ENCODE measurements at regions not wholly inside any gene's neighbourhood (a gene's known extent, or its start where the extent isn't known, plus 50 kb on each side); places are given as distances from the start of the nearest gene placed in this dataset.
"Not testable (repeated sequence)": the region's sequence is repeated elsewhere in the genome, so short reads cannot be mapped to it uniquely, and the experiment has no call there.

DNA sequence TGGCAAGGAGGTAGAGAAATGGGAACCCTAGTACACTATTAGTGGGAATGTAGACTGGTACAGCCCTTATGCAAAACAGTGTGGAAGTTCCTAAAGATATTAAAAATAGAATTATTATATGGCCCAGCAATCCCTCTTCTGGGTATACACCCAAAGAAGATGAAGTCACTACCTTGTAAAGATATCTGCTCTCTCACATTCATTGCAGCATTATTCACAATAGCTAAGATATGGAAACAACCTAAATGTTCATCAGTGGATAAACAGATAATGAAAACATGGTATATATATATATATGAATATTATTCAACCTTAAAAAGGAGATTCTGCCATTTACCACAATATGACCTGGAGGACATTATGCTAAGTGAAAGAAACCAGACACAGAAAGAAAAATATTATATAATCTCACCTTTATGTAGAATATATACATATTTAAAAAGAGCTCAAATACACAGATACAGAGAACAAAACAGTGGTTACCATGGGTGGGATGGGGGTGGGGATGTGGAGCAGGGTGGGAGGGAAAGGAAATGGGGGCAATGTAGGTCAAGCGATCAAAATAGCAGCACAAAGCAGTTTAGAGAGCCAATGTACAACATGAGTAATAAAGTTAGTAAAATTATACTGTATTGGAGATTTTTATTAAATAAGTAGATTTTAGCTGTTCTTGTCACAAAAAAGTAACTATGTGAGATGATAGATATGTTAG lies 138.6 kb downstream of the SPRY1 start:
- DNase-seq (ENCODE audit: low read depth in 4 of 4, low spot score in 2 of 4), result no peak

DNA sequence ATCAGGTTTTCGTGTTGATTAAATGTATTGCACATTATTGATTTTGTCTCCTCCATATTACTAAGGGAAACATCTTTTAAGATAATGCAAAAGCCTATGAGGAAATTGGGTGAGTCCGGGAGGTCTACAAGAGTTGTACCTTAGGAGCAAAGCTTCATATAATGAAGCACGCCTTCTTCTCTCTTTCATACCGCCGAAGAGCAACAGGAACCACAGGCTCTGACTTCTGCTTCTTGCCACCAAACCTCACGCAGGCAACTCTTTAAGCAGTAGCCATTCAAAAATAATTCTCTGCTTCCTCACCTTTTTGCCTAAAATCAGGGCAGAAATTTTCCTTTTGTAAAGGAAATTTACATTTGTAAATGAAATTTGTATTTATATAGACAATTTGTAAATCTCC lies 139.6 kb downstream of the SPRY1 start:
- no peak for DNase-seq (ENCODE audit: low read depth in 4 of 4, low spot score in 2 of 4)

DNA sequence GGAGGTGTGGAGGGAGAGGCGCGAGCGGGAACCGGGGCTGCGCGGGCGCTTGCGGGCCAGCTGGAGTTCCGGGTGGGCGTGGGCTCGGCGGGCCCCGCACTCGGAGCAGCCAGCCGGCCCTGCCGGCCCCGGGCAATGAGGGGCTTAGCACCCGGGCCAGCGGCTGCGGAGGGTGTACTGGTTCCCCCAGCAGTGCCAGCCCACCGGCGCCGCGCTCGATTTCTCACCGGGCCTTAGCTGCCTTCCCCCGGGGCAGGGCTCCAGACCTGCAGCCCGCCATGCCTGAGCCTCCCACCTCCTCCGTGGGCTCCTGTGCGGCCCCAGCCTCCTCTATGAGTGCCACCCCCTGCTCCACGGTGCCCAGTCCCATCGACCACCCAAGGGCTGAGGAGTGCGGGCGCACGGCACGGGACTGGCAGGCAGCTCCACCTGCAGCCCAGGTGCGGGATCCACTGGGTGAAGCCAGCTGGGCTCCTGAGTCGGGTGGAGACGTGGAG lies 141.4 kb downstream of the SPRY1 start:
- not testable (repeated sequence) for DNase-seq (ENCODE audit: low read depth in 4 of 4, low spot score in 2 of 4)

DNA sequence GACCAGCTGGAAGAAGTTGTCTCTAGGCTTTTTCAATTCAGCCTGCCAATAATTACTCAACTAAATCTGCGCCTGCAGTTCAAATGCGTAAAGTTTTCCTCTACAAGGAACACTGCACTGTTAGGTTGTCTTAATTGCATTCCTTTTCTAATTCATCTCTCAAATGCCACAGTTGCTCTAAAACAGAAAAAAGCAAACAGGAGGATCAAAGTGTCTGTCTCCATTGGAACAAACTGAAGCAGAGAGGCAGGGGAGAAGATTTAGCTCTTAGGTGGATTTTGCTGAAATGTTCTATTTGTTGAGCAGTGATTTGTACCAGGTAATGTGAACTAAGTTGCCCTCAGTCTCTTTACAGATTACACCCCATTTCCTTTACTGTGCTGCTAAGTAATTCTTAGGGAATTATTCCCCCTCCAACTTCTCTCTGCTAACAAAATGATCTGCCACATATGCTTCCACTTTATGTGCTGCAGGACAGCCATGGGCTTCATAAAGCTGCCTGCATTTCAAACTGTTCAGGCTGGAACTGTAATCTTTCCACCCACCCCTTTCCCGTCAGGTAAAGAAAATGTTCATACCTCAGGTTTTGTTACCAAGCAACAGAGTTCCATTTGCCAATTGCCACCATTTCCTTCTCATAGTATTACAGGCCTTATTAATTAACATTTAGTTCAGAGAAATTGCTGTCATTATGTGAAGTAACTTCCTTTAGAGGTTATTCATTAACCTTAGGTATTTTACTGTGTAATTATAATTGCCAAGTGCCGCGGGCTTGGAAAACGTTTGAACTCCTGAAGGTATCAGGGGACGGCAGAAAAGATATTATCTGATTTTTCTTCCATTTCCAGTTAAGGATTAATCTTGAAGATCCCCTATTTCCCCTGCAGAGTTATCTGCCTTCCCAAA lies 149.3 kb downstream of the SPRY1 start:
- peak in 2 of 4 donors; percentile 44 to 54 for DNase-seq (ENCODE audit: low read depth in 4 of 4, low spot score in 2 of 4)

DNA sequence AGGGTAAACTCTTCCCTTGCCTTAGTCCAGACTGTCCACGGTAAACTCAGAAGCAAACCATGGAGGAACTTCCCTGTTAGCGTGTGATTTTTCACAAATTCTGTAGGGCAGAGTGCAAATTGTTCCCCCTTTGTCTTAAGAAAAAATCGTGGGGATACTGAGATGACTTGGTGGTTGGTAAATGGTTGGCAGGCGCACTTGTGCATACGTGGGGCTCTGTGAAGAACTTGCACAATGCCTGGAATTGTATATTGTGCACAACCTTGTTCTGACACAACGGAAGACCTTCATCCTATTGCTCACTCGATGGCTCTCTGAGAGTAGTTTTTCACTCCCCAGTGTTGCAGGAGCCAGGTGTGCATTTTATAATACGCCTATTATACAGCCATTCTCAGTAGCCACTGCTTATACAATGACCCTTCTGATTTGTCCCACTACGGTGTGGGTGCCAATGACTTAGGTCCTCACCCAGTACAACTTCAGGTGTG lies 150.0 kb downstream of the SPRY1 start:
- DNase-seq (ENCODE audit: low read depth in 4 of 4, low spot score in 2 of 4), result peak in 2 of 4 donors; percentile 20 to 32

DNA sequence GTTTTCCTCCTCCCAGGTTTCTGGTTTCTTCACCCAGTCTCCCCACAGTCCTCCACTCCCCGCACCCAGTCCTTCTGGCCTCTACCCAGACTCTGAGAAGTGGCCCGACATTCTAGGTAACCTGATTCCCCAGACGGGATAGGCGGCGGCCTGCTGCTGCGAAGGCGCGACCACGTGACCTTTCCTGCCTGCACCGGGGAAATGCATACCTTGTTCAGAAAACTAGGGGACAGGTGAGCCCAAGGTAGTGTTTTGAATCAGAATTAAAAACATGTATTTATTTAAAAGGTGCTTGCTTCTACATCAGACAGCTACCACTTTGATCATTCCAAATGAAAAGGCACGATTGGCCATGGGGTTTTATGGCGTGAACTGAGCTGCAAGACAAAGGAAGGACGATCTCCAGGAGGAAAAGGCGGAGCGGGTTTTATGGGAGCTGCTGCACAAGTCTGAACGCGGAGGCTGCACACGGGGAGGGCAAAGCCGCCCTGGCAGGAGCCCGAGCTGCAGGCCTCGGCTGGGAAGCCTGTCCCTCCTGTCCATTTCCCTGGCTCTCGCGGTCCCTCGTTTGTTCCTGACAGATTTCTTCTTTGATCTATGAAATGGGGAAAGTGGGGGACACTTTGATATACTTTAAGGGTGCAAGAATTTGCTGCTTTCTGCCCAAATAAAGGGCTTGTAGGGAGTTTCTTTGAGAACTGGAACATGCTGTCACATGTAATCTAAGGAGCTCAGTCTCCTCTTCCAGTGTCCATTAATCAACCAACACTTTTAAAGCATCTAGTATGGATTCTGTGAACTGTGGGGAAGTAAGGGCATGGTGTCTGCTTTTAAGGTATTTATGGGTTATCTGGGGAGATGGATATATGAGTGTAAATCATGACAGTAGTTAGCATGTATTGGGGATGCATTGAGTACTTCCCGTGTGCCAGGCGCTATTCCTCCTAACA lies 150.9 kb downstream of the SPRY1 start:
- peak in 3 of 4 donors; percentile 65 to 80 (median 68) for DNase-seq (ENCODE audit: low read depth in 4 of 4, low spot score in 2 of 4)

DNA sequence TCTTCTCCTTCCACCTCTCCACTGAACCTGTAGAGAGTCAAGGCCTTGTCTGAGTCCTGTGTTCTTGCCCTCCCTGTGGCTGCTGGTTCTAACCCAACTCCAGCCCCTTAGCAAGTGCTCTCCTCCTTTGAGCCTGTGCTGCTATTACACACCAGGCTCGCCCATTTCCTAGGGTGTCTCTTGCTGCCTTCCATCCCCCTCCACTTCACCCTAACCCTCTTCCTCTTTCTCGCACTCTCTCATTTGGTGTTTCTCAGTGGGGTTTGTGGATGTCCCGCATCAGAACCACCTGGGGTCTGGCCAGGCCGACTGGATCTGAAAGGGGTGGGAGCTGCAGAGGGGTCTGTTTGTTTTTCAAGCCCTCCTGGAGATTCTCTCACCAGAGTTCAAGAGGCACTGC lies 156.7 kb downstream of the SPRY1 start:
- DNase-seq (ENCODE audit: low read depth in 4 of 4, low spot score in 2 of 4), result no peak

DNA sequence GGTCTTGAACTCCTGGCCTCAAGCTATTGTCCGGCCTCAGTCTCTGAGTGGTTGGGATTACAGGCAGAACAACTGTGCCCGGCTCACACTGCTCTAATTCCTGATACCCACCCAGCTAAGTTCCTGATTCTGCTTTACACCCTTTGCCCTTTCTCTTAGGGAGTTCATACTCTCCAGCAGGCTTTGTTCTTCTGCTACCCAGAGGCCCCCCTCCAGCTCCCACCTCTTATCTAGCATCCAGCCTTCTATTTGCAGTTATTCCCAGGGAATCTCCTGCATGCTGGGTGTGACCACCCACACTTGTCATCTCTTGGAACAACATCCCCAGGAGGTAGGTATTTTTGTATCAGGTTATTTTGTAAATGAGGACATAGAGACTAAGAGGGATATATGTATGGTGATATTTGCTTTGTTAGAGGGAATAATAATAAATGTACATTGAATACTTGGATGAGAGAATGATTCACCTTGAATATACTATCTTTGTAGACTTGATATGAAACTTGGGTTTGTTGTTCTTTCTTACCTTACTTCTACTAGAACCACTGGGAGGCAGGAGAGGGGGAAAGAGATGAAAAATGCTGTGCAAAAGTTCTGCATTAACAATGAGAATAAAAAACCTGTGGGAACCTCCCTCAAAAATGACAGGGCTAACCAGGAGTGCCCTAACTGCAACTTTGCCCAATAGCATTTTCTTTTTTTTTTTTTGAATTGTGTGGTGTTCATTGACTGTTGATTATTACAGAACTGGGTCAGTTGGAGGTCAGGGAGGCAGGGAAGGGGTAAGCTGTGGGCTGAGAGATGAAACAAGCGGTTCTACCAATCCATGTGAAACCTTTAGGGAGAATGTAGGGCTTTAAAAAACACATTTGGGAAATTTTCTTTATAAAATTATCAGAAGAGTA lies 157.4 kb downstream of the SPRY1 start:
- DNase-seq (ENCODE audit: low read depth in 4 of 4, low spot score in 2 of 4), result no peak

DNA sequence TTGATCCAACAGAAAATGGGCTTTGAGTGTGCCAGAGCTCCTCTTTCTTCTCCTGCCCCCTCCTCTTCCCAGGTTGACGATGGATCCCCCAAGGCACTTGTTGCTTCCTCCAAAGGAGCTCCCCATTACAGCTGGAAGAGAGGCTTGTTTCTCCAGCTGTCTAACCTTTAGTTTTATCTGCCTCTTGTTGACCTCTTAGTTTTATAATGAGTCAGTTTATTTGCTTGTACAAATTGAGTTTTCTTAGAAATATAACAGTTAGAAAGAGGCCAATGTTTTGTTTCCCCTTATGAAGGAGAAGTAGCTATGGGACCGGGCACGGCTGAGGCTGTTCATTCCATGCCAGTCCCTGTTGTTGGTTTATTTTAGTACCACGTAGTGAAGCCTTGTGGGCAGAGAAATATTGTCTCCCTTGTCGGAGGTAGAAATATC lies 158.2 kb downstream of the SPRY1 start:
- DNase-seq (ENCODE audit: low read depth in 4 of 4, low spot score in 2 of 4), result no peak

DNA sequence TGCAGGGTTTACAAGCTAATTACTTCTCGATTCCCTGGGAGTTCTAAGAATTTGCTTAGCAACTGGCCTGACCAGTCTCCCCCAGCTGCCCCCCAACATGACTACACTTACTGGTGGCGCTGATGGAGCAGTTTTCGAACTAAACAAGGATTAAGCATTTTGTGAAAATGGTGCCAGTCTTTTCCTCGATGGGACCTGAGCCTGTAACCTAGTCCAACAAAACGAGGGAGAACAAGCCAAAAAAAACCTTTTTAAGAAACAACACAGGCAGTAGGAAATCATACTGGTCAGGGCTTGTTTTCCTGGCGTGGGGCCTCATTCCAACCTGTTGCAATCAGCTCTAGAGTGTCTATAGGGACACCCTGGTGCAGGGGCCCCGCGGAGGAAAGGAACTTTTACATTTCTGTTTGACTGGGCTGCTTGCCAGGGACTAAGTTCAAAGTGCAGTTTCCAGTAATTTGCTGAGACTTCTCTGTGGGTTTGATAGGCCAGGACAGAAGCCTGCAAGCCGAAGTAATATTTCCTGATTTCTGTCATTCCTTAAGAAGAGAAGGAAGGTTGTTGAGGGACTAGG lies 158.7 kb downstream of the SPRY1 start:
- DNase-seq (ENCODE audit: low read depth in 4 of 4, low spot score in 2 of 4), result peak in 2 of 4 donors; percentile 76 to 87

DNA sequence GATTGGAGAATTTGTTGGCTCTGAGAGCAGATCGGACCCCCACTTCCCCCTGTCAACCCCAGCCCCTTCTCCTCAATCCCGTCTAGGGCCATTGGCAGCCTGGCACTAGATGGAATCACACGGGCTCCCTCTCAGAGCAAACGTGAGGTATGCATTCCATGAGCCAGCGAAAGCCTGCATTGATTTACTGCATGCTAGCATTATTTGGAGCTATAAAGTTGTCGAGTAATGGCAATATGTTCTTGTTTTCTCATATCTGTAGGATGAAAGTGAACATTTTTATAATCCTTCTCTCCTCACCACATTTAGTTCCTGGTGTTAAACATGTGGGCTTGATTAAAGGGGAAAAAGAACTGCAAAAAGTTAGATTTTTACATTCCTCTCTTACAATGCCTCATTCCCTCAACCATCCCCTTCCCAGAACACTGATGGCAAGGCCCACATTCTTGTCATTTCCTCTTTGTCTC lies 159.2 kb downstream of the SPRY1 start:
- no peak for DNase-seq (ENCODE audit: low read depth in 4 of 4, low spot score in 2 of 4)

DNA sequence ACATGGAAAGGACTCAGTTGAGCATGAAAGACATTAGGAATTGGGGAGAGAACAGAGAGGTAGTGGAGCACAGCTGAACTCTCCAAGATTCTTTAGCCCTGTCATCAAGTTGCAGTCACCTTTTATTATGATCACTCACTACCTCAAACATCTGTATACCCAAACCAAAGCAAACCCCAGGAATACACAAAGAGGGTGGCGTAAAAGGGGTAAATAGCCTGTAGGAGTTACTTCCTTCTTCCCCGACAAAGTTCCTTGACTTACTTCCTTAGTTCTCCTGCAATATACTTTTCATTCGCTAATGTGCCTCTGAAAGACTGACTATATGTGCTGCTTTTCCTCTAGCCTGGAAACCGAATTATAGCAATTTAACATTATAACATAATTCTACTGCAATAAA lies 159.9 kb downstream of the SPRY1 start:
- DNase-seq (ENCODE audit: low read depth in 4 of 4, low spot score in 2 of 4), result no peak

DNA sequence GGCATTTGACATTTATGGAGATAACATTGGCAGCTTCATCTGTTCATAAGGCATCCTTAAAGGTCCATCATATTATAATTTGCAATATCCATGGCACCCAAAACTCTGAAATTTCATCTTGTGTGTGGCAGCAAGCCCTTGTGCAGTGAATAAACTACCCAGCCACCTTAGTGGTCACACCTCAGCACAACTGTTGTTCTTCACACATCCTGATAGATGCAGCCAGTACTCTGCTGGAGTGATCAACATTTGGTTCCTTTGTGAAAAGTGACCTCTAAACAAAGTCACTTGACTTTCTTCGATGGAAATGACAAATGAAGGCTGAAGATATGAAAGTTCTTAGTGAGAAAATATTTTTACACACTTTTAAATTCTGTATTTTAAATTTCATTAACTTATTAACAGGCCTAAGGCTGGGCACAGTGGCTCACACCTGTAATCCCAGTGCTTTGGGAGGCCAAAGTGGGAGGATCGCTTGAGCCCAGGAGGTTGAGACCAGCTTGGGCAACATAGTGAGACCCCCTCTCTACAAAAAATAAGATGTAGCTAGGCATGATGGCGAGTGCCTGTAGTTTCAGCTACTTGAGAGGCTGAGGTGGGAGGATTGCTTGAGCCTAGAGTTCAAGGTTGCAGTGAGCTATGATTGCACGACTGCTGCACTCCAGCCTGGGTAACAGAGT lies 161.4 kb downstream of the SPRY1 start:
- no peak for DNase-seq (ENCODE audit: low read depth in 4 of 4, low spot score in 2 of 4)

DNA sequence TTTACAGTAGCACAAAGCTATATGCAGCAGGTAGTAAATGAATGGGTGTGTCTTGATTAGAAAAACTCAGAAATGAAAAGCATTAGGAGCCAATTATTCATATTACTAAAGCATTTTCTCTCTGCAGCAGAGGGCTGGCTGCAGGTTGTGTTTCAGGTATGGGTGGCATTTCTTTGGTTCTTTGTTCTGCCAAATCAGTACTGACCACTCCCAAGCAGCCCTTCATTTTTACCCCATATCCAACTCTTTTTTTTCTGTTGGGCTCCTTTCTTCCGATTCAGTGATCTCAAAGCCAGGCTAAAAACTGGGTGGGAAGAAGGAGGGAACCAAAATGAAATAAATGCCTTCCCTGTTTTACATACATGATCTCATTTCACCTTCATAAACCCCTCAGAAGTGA lies 162.3 kb downstream of the SPRY1 start:
- DNase-seq (ENCODE audit: low read depth in 4 of 4, low spot score in 2 of 4), result no peak

DNA sequence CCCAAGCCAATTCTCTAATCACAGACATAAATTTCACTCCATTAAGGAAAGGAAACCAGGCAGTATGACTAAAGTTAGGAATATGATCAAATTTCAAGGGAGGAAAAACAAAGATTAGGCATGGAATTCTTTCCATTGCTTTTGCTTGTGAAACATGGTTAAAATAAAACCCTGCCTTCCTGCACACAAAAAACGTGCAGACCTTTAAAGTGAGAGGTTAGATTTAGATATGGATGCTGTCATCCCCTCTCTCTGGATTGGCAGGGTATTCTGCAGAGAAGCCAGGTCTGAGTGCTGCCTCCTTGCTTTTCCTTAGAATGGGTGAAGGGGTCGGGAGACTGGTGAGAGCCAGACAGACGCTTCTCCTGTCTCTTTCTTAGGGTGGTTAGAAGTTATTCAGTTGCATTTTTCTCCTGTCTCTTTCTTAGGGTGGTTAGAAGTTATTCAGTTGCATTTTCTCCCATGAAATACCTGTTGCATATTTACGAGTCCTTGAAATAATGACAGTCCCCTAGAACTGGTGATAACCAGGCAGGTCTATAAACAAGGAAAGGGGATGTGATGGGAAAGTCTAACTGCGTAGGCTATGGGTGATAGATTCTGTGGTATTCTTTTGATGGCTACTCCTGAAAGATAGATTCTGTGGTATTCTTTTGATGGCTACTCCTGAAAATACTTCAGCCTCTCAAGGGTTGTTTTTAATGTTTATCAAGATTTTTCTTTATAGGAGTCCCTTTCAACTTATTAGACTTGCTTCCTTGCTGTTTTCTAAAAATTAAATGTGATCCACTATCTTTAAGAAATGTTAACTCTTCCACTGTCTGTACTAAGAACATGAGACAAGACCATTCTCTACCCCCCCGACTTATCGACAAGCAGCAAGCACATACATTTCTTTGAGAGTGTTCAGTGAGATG lies 163.6 kb downstream of the SPRY1 start:
- peak in 2 of 4 donors; percentile 20 to 38 for DNase-seq (ENCODE audit: low read depth in 4 of 4, low spot score in 2 of 4)

DNA sequence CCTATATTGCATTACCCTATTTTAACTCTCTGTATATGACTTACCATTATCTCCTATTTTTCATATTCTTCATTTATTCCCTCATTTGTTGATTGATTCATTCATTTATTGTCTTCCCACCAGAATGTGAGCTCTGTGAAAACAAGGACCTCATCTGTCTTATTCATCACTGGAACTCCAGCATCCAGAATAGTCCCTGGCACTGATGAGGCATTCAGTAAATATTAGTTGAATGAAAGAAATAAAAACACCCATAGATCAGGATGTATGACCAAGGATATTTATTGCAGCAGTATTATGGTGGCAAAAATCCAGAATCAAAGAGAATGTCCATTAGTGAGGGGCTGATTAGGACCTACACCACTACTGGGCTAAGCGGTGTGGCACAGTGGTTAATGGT lies 164.9 kb downstream of the SPRY1 start:
- no peak for DNase-seq (ENCODE audit: low read depth in 4 of 4, low spot score in 2 of 4)

Measured in left renal cortex interstitium (tissue), 4 donors.